Small intestine (tissue), 7 donors: ENCODE measurements at regions not wholly inside any gene's neighbourhood (a gene's known extent, or its start where the extent isn't known, plus 50 kb on each side); places are given as distances from the start of the nearest gene placed in this dataset.

Source experiments
- DNase-seq, 2 donors: peaks; one replicate each; pipeline versions ENCODE4 v3.0.0 to v3.0.0-alpha.2; 2013
- FAIRE-seq: peaks from 2 replicates; lab custom pipeline; 2012; peaks lifted over from hg19 to GRCh38; lab: Jason Lieb, UNC
- H3K27ac ChIP-seq, 3 donors: one replicate each; pipeline ENCODE4 v1.5.1; 2013; ENCODE audit warnings: low read length in 2 of 3, mild to moderate bottlenecking in 2 of 3, control low read depth in 1 of 3, inconsistent platforms in 1 of 3, low read depth in 1 of 3, moderate library complexity in 1 of 3
- H3K27me3 ChIP-seq, 3 donors: one replicate each; pipeline ENCODE4 v1.6.1; 2013; ENCODE audit warnings: low read length in 3 of 3, inconsistent platforms in 1 of 3; ENCODE audit not compliant: control insufficient read depth in 3 of 3, insufficient read depth in 3 of 3
- H3K36me3 ChIP-seq, 3 donors: one replicate each; pipeline ENCODE4 v1.6.1; 2013; ENCODE audit warnings: low read length in 3 of 3, inconsistent platforms in 1 of 3, low read depth in 1 of 3, mild to moderate bottlenecking in 1 of 3, moderate library complexity in 1 of 3; ENCODE audit not compliant: control insufficient read depth in 3 of 3, insufficient read depth in 2 of 3
- H3K4me1 ChIP-seq, 3 donors: one replicate each; pipeline ENCODE4 v1.6.1; 2013; ENCODE audit warnings: low read length in 2 of 3, inconsistent platforms in 1 of 3, low read depth in 1 of 3, mild to moderate bottlenecking in 1 of 3, moderate library complexity in 1 of 3; ENCODE audit not compliant: control insufficient read depth in 3 of 3, insufficient read depth in 2 of 3
- H3K4me3 ChIP-seq, 3 donors: one replicate each; pipeline ENCODE4 v1.5.1; 2013; ENCODE audit warnings: low read length in 3 of 3, control low read depth in 1 of 3, inconsistent platforms in 1 of 3, low read depth in 1 of 3, mild to moderate bottlenecking in 1 of 3, moderate library complexity in 1 of 3
- H3K9me3 ChIP-seq, 2 donors: one replicate each; pipeline ENCODE4 v1.6.1; 2013; ENCODE audit warnings: low read depth in 1 of 2, low read length in 1 of 2; ENCODE audit not compliant: control insufficient read depth in 2 of 2, insufficient read depth in 1 of 2
- WGBS, 3 donors: extraction: QIAGEN DNeasy Blood & Tissue Kit; methylation state at CpG; one replicate each; pipeline ENCODE4 v1.1.7; 2013; 5-methylcytosine and 5-hydroxymethylcytosine counted together
- donor health status: healthy with polysubstance abuse.
- donor health status: control.
- donor health status: control.
- donor health status: Bipolar disorder and iron deficiency.
- donor health status: healthy.

- Histone ChIP-seq H3K27ac (no peak overlapping the region), H3K4me3 (no peak overlapping the region), H3K27me3 (peaks cover 0 to 3% (median 0%) of the 10 kb centered on the region in 3 donors), H3K4me1 (no peaks in the 10 kb centered on the region), H3K36me3 (no peaks in the 10 kb centered on the region), H3K9me3 (no peaks in the 10 kb centered on the region)
- DNase-seq (no peak), FAIRE-seq (no peak)
- WGBS, 3 donors, result 74 to 82% (median 77%) methylated on average over 12 of the region's 12 CpGs
Measured at GRCh38 chr10:128570319-128570995, 444.2 kb upstream of the MKI67 start.

- Histone ChIP-seq H3K4me1 (no peaks in the 10 kb centered on the region), H3K9me3 (no peaks in the 10 kb centered on the region), H3K27ac (no peak overlapping the region), H3K36me3 (no peaks in the 10 kb centered on the region), H3K27me3 (peaks cover 0 to 3% (median 0%) of the 10 kb centered on the region in 3 donors), H3K4me3 (no peak overlapping the region)
- WGBS, 3 donors, result 86 to 91% (median 87%) methylated on average over 4 of the region's 4 CpGs
- DNase-seq (no peak), FAIRE-seq (no peak)
Measured at GRCh38 chr10:128571071-128571470, 444.8 kb upstream of the MKI67 start.

- no peak for DNase-seq
- Histone ChIP-seq H3K4me1 (no peaks in the 10 kb centered on the region), H3K4me3 (no peak overlapping the region), H3K36me3 (no peaks in the 10 kb centered on the region), H3K27ac (no peak overlapping the region), H3K9me3 (no peaks in the 10 kb centered on the region), H3K27me3 (no peaks in the 10 kb centered on the region)
- no peak for FAIRE-seq
- WGBS, 3 donors, result 23 to 43% (median 29%) methylated on average over 3 of the region's 3 CpGs
Measured at GRCh38 chr10:128571745-128572144, 445.5 kb upstream of the MKI67 start.

- FAIRE-seq (no peak), DNase-seq (no peak)
- H3K27ac ChIP-seq, result no peak overlapping the region
- H3K4me3 ChIP-seq, result no peak overlapping the region
- 67 to 84% (median 80%) methylated on average over 7 of the region's 7 CpGs for WGBS, 3 donors
- no peaks in the 10 kb centered on the region for H3K27me3 ChIP-seq
- H3K9me3 ChIP-seq, result no peaks in the 10 kb centered on the region
- no peaks in the 10 kb centered on the region for H3K36me3 ChIP-seq
- H3K4me1 ChIP-seq, result no peaks in the 10 kb centered on the region
Measured at GRCh38 chr10:128572696-128573095, 446.5 kb upstream of the MKI67 start.

- Histone ChIP-seq H3K4me3 (no peak overlapping the region), H3K27me3 (no peaks in the 10 kb centered on the region), H3K4me1 (no peaks in the 10 kb centered on the region), H3K27ac (no peak overlapping the region), H3K9me3 (no peaks in the 10 kb centered on the region), H3K36me3 (no peaks in the 10 kb centered on the region)
- no peak for DNase-seq
- no peak for FAIRE-seq
- WGBS, 3 donors, result 69 to 78% (median 74%) methylated on average over 15 of the region's 15 CpGs
Measured at GRCh38 chr10:128573281-128573845, 447.1 kb upstream of the MKI67 start.

GRCh38 chr10:128573986-128574385 is 447.8 kb upstream of the MKI67 start:
- no peak for FAIRE-seq
- Histone ChIP-seq H3K4me1 (no peaks in the 10 kb centered on the region), H3K36me3 (no peaks in the 10 kb centered on the region), H3K27ac (no peak overlapping the region), H3K4me3 (no peak overlapping the region), H3K27me3 (no peaks in the 10 kb centered on the region), H3K9me3 (no peaks in the 10 kb centered on the region)
- DNase-seq, result no peak
- WGBS, 3 donors, result 76 to 84% (median 78%) methylated on average over 9 of the region's 9 CpGs

- Histone ChIP-seq H3K36me3 (no peaks in the 10 kb centered on the region), H3K27me3 (no peaks in the 10 kb centered on the region), H3K4me3 (no peak overlapping the region), H3K9me3 (no peaks in the 10 kb centered on the region), H3K4me1 (no peaks in the 10 kb centered on the region), H3K27ac (no peak overlapping the region)
- no peak for FAIRE-seq
- WGBS, 3 donors, result 64 to 71% (median 66%) methylated on average over 16 of the region's 16 CpGs
- DNase-seq, result no peak
Measured at GRCh38 chr10:128574581-128575210, 448.5 kb upstream of the MKI67 start.

GRCh38 chr10:128575761-128576160 is 449.5 kb upstream of the MKI67 start:
- H3K4me1 ChIP-seq, result no peaks in the 10 kb centered on the region
- no peak overlapping the region for H3K4me3 ChIP-seq
- DNase-seq, result no peak
- FAIRE-seq, result no peak
- H3K36me3 ChIP-seq, result no peaks in the 10 kb centered on the region
- H3K27ac ChIP-seq, result no peak overlapping the region
- no peaks in the 10 kb centered on the region for H3K9me3 ChIP-seq
- 83 to 90% (median 83%) methylated on average over 2 of the region's 2 CpGs for WGBS, 3 donors
- no peaks in the 10 kb centered on the region for H3K27me3 ChIP-seq
